Adrenal gland (tissue), 5 donors: ENCODE measurements at regions not wholly inside any gene's neighbourhood (a gene's known extent, or its start where the extent isn't known, plus 50 kb on each side); places are given as distances from the start of the nearest gene placed in this dataset.

Experiments used
- POLR2A ChIP-seq, 2 donors: fragments of 450-650 bp; IDR thresholded peaks; one replicate each; pipeline ENCODE4 v1.6.1; 2017; ENCODE audit warnings: antibody characterized with exemption in 2 of 2, mild to moderate bottlenecking in 2 of 2, moderate library complexity in 1 of 2
- TF ChIP-seq, protein P1 (sequence below), 6 experiments: fragments of 450-650 bp in 4 of 6; fragments of 200-600 bp in 2 of 6; sonication (generic) in 1 of 6; IDR thresholded peaks; 1 replicate in 5 of 6; 2 replicates in 1 of 6; pipeline versions ENCODE4 v1.5.1 to v1.8.0; 2016 to 2021; ENCODE audit warnings: antibody characterized with exemption in 6 of 6, mild to moderate bottlenecking in 2 of 6, moderate library complexity in 1 of 6
- donor health status: DM: no; HTN: no; CAD: no.

DNA sequence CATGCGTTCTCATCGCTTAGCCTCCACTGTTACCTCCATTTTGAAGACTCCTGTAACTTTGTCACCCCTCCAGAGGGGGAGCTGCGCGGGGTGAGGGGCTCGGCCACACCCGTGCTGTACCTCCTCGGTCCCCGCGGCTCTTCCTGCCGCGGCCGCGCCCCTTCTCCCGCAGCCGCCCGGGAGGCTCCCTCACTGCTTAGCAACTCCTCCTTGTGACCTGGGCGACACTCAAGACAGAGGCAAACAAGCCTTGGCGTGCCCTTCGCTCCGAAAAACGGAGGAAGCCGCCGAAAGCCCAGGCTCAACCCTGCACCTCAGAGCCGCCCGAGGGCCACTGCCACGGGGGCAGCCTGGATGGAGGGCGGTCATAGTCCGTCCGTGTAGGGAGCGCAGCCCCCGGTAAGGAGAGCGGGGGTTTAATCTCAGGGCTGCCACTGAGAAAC, 494.3 kb downstream of the FOXO1 start:
- TF ChIP-seq, protein P1, sequence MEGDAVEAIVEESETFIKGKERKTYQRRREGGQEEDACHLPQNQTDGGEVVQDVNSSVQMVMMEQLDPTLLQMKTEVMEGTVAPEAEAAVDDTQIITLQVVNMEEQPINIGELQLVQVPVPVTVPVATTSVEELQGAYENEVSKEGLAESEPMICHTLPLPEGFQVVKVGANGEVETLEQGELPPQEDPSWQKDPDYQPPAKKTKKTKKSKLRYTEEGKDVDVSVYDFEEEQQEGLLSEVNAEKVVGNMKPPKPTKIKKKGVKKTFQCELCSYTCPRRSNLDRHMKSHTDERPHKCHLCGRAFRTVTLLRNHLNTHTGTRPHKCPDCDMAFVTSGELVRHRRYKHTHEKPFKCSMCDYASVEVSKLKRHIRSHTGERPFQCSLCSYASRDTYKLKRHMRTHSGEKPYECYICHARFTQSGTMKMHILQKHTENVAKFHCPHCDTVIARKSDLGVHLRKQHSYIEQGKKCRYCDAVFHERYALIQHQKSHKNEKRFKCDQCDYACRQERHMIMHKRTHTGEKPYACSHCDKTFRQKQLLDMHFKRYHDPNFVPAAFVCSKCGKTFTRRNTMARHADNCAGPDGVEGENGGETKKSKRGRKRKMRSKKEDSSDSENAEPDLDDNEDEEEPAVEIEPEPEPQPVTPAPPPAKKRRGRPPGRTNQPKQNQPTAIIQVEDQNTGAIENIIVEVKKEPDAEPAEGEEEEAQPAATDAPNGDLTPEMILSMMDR (IDR thresholded peaks at IDR 0.05) = no peak
- no peak for TF ChIP-seq POLR2A (IDR thresholded peaks at IDR 0.05)
